GM19463 (cell line): ENCODE measurements at regions not wholly inside any gene's neighbourhood (a gene's known extent, or its start where the extent isn't known, plus 50 kb on each side); places are given as distances from the start of the nearest gene placed in this dataset.
"Not testable (repeated sequence)": the region's sequence is repeated elsewhere in the genome, so short reads cannot be mapped to it uniquely, and the experiment has no call there.

Source experiments
- ATAC-seq: cut with Tn5 transposase; IDR thresholded peaks from one replicate; pipeline ENCODE4 v1.9.1; 2021; ENCODE audit warnings: mild to moderate bottlenecking, moderate library complexity; ENCODE audit not compliant: unreplicated experiment

GRCh38 chr1:60920561-60920960 is 161.8 kb upstream of the NFIA start:
- ATAC-seq: no peak

- no peak for ATAC-seq
These were observed 163.5 kb upstream of the NFIA start for GRCh38 chr1:60918867-60919266.

- no peak for ATAC-seq
These were observed 165.5 kb upstream of the NFIA start for GRCh38 chr1:60916906-60917305.

- ATAC-seq: no peak
These were observed 166.2 kb upstream of the NFIA start for GRCh38 chr1:60916199-60916598.

GRCh38 chr1:60915441-60915840 is 166.9 kb upstream of the NFIA start:
- no peak for ATAC-seq

GRCh38 chr1:60914982-60915381 is 167.4 kb upstream of the NFIA start:
- no peak for ATAC-seq

- ATAC-seq: not testable (repeated sequence)
These were observed 168.7 kb upstream of the NFIA start for GRCh38 chr1:60913708-60914107.

GRCh38 chr1:60913039-60913438 is 169.3 kb upstream of the NFIA start:
- ATAC-seq: no peak

- ATAC-seq: no peak
These were observed 170.2 kb upstream of the NFIA start for GRCh38 chr1:60911966-60912697.

GRCh38 chr1:60908159-60908558 is 174.2 kb upstream of the NFIA start:
- no peak for ATAC-seq

- ATAC-seq: no peak
These were observed 175.8 kb upstream of the NFIA start for GRCh38 chr1:60906526-60906925.

GRCh38 chr1:60906039-60906438 is 176.3 kb upstream of the NFIA start:
- ATAC-seq: no peak

- ATAC-seq: no peak
These were observed 178.1 kb upstream of the NFIA start for GRCh38 chr1:60904099-60904851.

- no peak for ATAC-seq
These were observed 178.8 kb upstream of the NFIA start for GRCh38 chr1:60903591-60903990.

- ATAC-seq: no peak
These were observed 182.9 kb upstream of the NFIA start for GRCh38 chr1:60899464-60899863.

GRCh38 chr1:60898987-60899386 is 183.4 kb upstream of the NFIA start:
- peak; percentile 74 for ATAC-seq

GRCh38 chr1:60898413-60898812 is 183.9 kb upstream of the NFIA start:
- no peak for ATAC-seq

GRCh38 chr1:60896701-60897363 is 185.5 kb upstream of the NFIA start:
- no peak for ATAC-seq

- no peak for ATAC-seq
These were observed 186.7 kb upstream of the NFIA start for GRCh38 chr1:60895701-60896100.

GRCh38 chr1:60895252-60895651 is 187.1 kb upstream of the NFIA start:
- ATAC-seq: no peak

- ATAC-seq: no peak
These were observed 187.6 kb upstream of the NFIA start for GRCh38 chr1:60894741-60895140.

- ATAC-seq: no peak
These were observed 188.2 kb upstream of the NFIA start for GRCh38 chr1:60894130-60894529.
